GM19397 (cell line): ENCODE measurements at regions not wholly inside any gene's neighbourhood (a gene's known extent, or its start where the extent isn't known, plus 50 kb on each side); places are given as distances from the start of the nearest gene placed in this dataset.

Experiments
- ATAC-seq: cut with Tn5 transposase; IDR thresholded peaks from one replicate; pipeline ENCODE4 v1.9.1; 2021; ENCODE audit warnings: mild to moderate bottlenecking, moderate library complexity; ENCODE audit not compliant: unreplicated experiment

DNA sequence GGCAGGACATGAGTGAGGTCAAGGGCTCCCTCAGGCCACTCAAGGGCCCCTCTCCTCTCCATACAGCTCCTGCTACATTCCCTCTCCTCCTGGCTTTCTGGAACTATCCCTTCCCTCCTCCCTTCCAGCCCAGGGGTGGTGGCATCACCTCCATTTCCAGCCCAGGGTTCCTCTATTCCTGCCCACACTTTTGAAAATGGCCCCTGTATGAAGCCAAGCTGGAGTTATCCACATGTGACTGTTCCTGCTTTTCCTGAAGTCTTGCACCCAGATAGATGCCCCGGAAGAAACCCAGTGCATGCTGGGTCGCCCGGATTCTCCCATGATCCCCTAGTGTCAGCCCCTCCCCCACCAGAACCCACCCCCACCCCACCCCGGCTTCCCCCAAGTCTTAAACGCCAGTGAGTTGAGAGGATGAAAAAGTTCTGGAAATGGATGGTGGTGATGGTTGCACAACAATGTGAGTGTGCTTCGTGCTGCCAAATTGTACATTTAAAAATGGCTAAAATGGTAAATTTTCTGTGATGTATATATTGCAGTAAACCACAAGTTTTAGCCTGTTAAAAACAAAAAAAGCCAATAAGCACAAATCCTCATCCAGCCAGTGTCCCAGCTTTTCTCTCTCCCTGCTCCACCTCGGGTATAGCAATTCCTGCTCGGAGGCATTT, 136.9 kb downstream of the SCARB1 start:
- no peak for ATAC-seq

DNA sequence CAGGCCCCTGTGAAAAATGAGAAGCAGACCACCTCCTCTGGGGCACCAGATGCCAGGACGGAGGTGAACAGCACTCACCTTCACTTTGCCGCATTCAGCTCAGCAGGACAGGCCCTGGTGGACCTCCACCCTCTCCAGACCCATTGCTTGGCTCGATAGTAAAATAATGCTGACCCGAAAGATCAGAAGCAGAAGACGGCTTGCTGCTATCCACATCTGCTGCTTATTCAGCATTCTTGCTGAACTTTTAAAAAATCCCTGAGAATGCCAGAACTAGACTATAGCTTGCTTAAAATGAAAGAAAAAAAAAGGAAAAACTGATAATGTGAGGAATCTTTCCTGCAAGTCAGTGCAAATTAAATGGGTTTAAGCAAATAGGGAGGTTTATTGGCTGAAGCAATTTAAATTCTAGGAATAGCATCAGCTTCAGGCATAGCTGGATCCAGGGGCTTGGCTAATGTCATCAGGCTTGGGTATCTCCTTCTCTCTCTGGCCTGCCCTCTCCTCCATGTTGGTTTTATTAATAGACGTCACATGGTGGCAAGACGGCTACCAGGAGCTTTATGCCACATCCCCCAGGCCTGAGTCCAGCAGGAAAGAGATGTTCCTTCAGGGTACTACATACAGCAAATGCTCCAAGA, 137.9 kb downstream of the SCARB1 start:
- no peak for ATAC-seq

DNA sequence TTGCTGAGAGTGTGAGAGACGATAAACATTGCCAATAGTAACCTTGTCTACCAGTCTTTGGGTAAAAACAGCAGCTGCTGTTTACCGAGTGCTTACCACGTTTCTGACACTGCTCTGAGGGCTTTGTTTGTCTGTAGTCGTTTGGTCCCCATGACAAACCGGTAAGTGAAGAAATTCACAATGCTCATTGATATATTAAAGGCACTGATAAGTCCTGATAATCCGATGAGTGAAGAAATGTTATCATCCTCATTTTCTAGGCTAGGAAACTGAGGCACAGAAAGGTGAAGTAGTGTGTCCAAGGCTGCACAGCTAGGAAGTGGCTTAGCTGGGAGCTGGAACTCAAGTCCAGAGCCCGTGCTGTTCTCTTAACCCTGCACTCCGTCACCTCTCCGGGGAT, 138.6 kb downstream of the SCARB1 start:
- ATAC-seq = no peak

DNA sequence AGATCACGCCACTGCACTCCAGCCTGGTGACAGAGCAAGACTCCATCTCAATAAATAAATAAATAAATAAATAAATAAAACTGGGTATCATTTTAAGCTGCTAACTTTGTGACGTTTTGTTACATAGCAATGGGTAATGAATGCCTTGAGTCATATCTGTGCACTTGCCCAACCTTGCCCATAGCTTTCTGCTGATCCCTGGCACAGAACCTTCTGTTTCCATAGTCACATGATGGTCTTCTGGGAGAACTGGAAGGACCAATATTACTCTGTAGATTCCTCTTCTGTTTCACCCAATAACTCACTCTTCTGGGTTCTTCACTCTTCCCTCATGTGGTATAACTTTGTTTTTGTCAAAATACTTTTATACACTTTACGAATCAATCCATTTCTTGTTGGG, 140.8 kb downstream of the SCARB1 start:
- ATAC-seq = no peak

DNA sequence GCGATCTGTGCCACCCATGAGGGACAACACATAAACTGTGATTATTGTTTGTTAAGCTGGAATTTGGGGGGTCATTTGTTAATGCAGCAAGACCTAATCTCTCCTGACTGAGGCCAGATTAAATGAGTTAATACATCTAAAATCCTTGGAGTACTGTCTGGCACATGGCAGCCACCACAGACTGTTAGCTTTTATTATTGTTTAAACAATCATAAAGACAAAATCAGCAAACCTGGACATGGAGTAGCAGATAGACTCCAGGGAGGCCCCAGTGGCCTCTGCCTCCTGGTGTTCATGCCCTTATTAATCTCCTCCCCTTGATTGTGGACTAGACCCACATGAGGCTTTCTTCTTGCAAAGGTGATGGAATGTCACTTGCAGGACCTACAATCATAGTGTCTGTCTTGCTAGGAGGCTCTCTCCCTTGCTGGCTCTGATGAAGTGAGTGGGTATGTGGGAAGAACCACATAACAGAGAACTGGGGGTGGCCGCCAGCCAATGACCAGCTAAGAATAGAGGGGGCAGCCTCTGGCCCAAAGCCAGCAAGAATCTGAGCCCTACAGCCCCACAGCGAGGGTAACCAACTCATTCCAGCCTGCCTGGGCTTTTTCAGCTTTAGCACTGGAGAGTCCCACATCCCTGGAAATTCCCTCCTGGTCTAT, 142.0 kb downstream of the SCARB1 start:
- no peak for ATAC-seq

DNA sequence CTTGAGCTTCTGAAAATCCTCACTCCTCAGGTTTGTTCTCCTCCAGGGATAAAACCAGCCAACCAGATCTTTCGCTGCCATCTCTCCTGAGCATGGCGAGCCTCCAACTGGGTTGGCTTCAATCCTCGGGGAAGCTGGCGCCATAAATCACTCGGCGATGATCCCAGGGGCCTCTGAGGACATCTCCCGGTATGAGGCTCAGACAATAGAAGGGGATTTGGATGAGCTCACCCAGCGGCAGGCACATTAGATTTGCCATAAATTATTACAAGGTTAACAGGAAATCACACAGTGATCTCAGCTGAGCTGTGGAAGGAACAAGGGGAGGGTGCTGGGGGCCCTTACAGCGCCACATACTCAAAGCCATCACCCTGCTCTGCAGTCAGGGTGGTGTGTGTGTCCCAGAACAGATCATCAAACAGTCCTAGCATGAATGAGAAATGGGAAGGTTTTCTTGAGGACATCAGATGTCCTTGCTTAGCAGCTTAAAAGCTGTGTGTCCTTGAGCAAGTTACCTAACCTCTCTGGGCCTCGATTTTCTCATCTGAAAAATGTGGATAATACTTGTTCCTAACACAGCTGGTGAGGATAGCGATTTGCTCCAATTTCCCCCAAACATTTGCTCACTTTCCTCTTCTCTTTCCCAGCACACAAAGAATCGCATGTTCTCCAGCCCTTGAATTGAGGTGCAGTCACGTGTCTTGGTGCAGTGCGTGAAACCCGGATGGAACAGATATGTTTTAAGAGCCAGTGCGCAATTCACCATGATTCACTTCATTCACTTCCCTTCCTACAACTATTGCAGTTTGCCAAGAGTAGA, 142.8 kb downstream of the SCARB1 start:
- no peak for ATAC-seq

DNA sequence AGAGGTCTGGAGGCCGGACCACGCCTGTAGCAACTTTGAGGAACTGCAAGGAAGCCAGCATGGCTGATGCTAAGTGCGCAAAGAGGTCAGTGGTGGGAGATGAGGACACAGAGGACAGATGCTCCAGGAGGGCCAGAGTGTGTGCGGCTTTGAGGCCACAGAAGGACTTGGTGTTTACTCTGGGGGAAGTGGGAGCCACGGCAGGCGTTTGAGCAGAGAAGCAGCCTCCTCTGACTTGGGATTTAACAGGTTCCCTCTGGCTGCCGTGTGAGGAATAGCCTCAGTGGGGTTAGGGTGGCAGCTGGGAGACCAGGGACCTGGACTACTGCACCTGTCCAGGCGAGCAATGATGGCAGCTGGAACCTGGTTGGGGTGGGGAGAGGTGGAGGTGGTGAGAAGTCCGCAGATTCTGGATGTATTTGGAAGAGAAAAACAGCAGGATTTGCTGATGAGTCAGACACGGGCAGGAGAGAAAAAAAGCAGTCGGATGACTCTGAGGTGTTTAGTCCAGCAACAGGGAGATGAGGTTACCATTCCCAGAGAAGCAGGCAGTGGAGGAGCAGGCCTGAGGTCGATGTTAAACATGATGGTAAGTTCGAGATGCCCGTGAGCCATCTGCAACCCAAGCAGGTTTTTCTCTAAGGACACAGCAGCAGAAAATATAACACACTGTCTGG, 143.5 kb downstream of the SCARB1 start:
- ATAC-seq = no peak

DNA sequence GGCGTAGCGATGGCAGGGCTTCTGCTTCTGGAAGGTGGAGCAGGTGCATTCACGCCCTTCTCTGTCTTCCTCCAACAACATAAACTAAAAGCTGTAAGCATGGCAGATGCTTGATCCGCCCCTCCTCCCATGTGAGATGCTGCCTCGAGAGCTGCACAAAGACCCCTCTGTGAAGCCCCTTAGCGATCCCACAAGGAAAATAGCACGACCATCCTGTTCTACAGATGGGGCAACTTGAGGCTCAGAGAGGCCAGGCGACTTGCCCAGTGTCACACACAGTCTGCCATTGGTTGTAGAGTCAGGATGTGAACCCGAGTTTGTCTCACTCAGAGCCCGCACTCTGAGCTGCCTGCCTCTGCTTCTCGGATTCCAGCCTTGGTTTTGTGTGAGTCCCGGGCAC, 144.4 kb downstream of the SCARB1 start:
- no peak for ATAC-seq

DNA sequence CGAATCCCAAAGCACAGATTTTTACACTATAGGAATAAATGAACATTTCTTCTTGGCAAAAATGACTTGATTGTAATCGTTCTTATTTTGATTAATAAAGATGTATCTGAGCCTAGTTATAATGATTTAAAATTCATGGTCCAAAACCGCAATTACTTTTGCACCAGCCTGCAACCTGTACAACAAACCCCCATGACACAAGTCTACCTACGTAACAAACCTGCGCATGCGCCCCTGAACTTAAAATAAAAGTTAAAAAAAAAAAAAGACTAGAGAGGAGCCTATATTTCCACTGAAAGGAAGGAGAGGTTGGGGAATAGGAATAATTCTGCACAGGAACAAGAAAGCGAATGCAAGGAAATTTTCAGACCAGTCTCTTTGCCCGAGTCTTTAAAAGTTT, 145.2 kb downstream of the SCARB1 start:
- no peak for ATAC-seq

DNA sequence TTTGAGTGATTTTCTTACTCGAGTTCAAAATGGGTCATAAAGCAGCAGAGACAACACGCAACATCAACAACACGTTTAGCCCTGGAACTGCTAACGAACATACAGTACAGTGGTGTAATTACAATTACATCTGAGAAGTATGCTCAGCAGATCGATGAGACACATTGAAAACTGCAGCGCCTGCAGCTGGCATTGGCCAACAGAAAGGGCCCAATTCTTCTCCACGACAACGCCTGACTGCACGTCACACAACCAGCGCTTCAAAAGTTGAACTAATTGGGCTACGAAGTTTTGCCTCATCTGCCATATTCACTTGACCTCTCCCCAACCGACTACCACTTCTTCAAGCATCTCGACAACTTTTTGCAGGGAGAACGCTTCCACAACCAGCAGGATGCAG, 145.6 kb downstream of the SCARB1 start:
- ATAC-seq = no peak

DNA sequence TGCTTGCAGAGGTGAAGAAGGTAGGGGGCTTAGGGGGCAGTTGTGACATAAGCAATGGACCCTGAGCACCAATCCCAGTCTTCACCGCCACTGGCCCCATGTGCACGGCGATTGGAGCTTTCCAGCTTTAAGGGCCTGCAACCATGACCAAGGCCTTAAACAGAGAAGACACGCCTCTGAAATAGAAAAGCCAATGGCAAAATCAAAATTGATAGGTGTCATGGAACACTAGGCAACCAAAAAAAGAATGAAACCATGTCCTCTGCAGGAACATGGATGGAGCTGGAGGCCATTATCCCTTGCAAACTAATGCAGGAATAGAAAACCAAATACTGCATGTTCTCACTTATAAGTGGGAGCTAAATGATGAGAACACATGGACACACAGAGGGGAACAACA, 146.3 kb downstream of the SCARB1 start:
- ATAC-seq = no peak

DNA sequence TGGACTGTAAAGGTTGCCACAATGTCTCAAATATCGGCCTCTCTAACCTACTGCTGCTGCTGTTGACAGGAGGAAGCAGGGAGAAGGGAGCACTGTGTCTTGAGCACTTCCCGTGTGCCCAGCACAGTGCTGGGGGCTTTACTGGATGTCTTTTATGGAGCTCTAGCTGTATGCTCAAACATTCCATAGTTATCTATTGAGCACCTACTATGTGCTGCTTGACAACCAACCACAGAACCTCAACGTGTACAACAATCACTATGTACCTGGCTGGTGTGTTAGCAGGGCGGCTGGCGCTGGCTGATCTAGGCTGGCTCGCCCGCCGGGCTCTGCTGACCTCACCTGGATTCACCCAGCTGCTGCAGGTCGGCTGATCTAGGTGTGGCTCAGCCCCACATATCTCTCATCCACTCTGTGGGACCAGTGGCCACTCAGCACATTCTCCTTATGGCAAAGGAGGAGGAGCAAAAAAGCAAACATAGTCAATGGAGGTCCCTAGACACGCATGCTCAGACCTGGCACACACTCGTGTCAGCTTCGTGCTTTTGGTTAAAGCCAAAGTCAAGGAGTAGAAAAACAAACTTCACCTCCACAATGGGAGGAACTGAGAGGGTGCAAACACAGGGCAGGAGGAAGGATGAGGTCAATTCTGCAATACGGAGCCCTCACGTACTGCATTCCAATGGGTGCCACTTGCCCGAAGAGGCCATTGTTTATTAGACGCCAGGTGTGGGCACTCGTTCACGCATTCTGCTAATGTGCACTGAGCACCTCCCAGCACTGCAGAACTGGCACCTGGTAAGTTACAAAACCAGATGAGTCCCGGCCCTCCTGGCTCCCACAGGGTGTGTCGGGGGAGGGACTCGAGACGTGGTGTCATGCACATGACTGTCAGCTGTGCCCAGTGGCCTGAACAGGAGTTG, 147.2 kb downstream of the SCARB1 start:
- no peak for ATAC-seq

DNA sequence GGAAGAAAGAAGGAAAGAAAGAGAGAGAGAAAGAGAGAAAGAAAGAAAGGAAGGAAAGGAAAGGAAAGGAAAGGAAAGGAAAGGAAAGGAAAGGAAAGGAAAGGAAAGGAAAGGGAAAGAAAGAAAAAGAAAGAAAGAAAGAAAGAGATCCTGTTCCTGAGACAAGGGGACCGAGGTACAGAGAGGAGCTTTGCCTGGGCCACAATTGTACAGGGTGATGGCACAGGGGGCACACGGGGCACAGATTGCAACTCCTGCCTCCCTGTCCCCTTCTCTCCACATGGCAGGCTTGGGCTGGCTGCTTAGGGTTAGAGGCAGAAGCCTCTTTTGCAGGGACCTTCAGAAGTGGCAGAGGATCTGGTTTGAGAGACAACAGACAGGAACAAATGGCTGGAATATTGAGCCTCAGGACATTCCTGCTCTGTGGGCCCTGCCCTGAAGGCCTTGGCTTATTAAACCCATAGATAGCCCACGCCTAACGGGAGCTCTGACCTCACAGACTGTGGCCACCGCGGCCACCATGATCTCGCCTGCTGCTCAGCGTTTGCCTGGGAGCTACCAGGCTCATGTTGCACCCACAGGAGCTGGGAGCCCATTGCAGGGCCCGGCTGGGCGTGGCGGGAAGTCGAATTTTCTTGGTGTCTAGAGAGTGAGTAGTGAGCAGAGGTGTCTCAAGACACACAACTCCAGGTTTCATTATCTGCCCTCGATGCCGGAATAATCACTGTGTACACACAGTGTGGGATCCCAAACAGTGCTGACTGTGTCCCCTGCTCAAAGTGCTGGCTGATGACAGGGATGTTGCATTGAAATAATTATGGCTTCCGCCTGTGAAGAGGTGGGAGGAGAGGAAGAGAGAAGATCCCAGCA, 147.9 kb upstream of the NCOR2 start:
- no peak for ATAC-seq

DNA sequence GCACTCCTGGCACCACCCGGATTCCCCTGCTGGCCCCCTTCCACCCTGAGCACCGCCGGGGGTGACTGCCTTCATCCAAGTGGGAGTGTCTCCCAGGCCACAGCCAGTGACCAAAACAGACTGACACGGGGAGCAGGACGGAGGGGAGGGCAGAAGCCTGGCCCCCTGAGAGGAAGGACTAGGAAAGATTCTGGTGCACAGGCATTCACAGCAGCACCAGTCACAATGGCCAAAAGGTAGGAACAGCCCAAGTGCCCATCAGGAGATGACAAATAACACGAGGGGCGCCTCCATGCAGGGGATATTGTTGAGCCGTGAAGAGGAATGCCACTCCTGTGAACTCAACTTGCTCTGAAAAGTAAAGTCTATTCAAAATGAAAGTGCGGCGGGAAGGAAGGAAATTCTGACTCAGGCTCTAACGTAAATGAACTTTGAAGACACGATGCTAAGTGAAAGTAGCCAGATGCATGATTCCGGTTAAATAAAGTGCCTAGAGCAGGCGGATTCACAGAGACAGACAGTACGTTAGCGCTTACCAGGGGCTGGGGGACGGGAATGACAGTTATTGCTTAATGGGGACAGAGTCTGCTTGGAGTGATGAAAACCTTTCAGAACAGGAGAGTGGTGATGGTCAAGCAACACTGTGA, 146.1 kb upstream of the NCOR2 start:
- ATAC-seq = peak; percentile 77

DNA sequence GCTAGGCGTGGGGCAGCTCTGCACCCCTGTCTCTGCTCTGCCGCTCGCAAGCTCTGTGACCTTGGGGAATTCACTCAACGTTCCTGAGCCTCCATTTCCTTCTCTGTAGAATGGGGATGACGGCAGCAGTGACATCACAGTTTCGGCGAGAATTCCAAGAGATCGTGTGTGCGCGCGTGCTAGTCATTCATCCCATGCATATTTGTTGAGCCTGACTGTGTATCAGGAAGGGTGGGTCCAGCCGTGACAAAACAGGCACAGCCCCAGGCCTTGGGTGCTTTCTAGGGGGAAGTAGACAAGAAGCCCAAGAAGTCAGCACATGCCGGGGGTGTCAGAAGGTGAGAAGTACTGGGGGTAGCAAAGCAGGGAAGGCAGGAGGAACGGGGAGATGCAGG, 145.6 kb upstream of the NCOR2 start:
- ATAC-seq = peak; percentile 13

DNA sequence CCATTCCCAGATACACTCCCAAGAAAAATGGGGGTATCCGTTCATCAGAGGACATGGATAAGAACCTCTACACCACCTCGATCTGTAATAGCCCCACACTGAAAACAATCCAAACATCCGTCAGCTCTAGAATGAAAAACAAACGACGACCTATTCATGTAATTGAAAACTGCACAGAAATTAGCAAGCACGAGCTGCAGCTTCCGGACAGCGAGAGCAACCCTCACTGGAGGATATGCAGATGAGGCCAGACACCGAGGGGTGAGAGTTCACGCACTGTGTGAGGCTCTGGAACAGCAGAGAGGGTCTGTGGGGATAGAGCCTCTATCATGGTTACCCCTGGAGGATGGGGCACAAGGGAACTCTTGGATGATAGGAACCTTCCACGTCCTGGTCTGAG, 143.9 kb upstream of the NCOR2 start:
- ATAC-seq = no peak

DNA sequence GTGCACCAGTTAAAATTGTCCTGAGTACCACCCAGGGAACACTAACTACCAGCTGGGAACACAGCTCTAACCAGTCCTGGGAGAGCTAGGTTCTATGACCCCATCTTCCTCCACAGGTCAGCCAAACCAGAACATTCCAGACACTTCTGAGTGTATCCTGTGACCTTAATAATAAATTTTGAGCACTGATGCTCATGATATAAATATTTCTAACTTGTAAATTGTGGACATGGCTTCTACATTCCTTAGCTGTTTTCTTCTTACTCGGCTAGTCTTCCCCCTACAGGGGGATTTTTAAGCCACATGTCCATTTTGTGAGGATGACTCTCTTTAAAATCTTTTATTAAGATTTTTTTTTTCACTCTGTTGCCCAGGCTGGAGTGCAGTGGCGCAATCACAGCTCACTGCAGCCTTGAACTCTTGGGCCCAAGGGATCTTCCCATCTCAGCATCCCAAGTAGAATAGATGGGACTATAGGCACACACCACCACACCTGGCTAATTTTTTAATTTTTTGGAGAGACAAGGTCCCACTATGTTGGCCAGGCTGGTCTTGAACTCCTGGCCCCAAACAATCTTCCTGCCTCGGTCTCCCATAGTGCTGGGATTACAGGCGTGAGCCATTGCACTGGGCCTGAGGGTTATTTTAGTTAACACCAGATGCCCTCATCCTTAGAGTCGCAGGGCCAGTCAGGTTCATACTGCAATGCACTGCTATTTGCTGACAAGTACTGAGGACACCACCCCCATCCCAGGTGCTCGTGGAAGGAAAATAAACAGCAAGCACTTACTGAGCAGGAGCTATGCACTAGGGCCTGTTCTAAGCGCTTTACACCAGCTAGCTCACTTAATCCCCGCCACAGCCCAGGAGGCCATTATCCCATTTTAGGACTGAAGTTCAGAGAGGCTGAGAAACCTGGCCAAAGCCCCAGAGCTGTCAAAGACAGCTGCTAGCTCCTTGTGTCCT, 142.6 kb upstream of the NCOR2 start:
- no peak for ATAC-seq
